Anterior cingulate cortex (tissue), 58 donors: ENCODE measurements at regions not wholly inside any gene's neighbourhood (a gene's known extent, or its start where the extent isn't known, plus 50 kb on each side); places are given as distances from the start of the nearest gene placed in this dataset.

ENCODE experiments used
- DNase-seq, 58 donors: peaks; one replicate each; lab custom pipeline; 2025; lab: John Stamatoyannopoulos, UW

- no peak for DNase-seq
Observed at GRCh38 chr9:108185613-108186012, 670.2 kb downstream of the ACTL7B start.

- DNase-seq = peak in 1 of 58 donors; percentile 13
Observed at GRCh38 chr9:108184941-108185340, 670.8 kb downstream of the ACTL7B start.

- no peak for DNase-seq
Observed at GRCh38 chr9:108184009-108184408, 671.8 kb downstream of the ACTL7B start.

- DNase-seq = no peak
Observed at GRCh38 chr9:108182950-108183381, 672.8 kb downstream of the ACTL7B start.

GRCh38 chr9:108182270-108182669 is 673.5 kb downstream of the ACTL7B start:
- no peak for DNase-seq

- DNase-seq = no peak
Observed at GRCh38 chr9:108181441-108181840, 674.3 kb downstream of the ACTL7B start.

- DNase-seq = no peak
Observed at GRCh38 chr9:108180541-108180940, 675.2 kb downstream of the ACTL7B start.

GRCh38 chr9:108178318-108178717 is 677.5 kb downstream of the ACTL7B start:
- DNase-seq = no peak

GRCh38 chr9:108168236-108168850 is 678.8 kb upstream of the KLF4 start:
- DNase-seq = no peak

GRCh38 chr9:108167136-108167900 is 677.7 kb upstream of the KLF4 start:
- DNase-seq = no peak

- DNase-seq = no peak
Observed at GRCh38 chr9:108166519-108166918, 677.0 kb upstream of the KLF4 start.

GRCh38 chr9:108163321-108164005 is 673.9 kb upstream of the KLF4 start:
- DNase-seq = peak in 1 of 58 donors; percentile 48

GRCh38 chr9:108162664-108163063 is 673.1 kb upstream of the KLF4 start:
- DNase-seq = peak in 4 of 58 donors; percentile 6 to 33 (median 20)

- no peak for DNase-seq
Observed at GRCh38 chr9:108161503-108161902, 671.9 kb upstream of the KLF4 start.

GRCh38 chr9:108160706-108161355 is 671.3 kb upstream of the KLF4 start:
- DNase-seq = no peak

GRCh38 chr9:108160039-108160438 is 670.5 kb upstream of the KLF4 start:
- no peak for DNase-seq

- no peak for DNase-seq
Observed at GRCh38 chr9:108158236-108158995, 668.8 kb upstream of the KLF4 start.

GRCh38 chr9:108156270-108156998 is 666.9 kb upstream of the KLF4 start:
- DNase-seq = no peak

GRCh38 chr9:108153416-108153815 is 663.8 kb upstream of the KLF4 start:
- DNase-seq = peak in 1 of 58 donors; percentile 3
